Right cardiac atrium (tissue), 5 donors: ENCODE measurements at regions not wholly inside any gene's neighbourhood (a gene's known extent, or its start where the extent isn't known, plus 50 kb on each side); places are given as distances from the start of the nearest gene placed in this dataset.

Experiments used
- ATAC-seq, 2 donors: fragments of 200-7000 bp; cut with Tn5 transposase; one replicate each; pipeline versions ENCODE4 v1.8.0 to v1.9.1; 2020; ENCODE audit warnings: moderate library complexity in 2 of 2, mild to moderate bottlenecking in 1 of 2
- DNase-seq, 3 donors: peaks; one replicate each; pipeline ENCODE4 v3.0.0-alpha.2; 2020
- H3K27ac ChIP-seq: one replicate; pipeline ENCODE4 v1.5.1; 2013; ENCODE audit warnings: mild to moderate bottlenecking, low read length, control low read depth, moderate library complexity
- H3K27me3 ChIP-seq: one replicate; pipeline ENCODE4 v1.6.1; 2013; ENCODE audit not compliant: control insufficient read depth, insufficient read depth
- H3K4me1 ChIP-seq: one replicate; pipeline ENCODE4 v1.6.1; 2013; ENCODE audit warnings: low read length; ENCODE audit not compliant: control insufficient read depth, insufficient read depth
- H3K4me3 ChIP-seq: one replicate; pipeline ENCODE4 v1.5.1; 2013; ENCODE audit warnings: low read length, control low read depth
- H3K9me3 ChIP-seq: one replicate; pipeline ENCODE4 v1.6.1; 2013; ENCODE audit warnings: low read length; ENCODE audit not compliant: control insufficient read depth
- WGBS: extraction: QIAGEN DNeasy Blood & Tissue Kit; methylation state at CpG from one replicate; pipeline ENCODE4 v1.1.7; 2013; 5-methylcytosine and 5-hydroxymethylcytosine counted together
- intact Hi-C, 4 donors: fragments of 100-400 bp; cut with DNase I; formaldehyde crosslinking; loops; one replicate each; pipeline versions ENCODE4 v1.11.0 to v1.14.0; 2022 to 2023
- donor health status: healthy with polysubstance abuse.
- donor health status: DM: no; HTN: yes; CAD: no.
- donor health status: DM: no; HTN: no; CAD: no.
- donor health status: DM: no; HTN: yes; CAD: no; lungs with severe emphysema.
- donor health status: DM: yes; HTN: yes; CAD: no.

GRCh38 chrX:78476701-78477100 lies 149.3 kb upstream of the CYSLTR1 start:
- WGBS: 20% methylated on average over 2 of the region's 2 CpGs
- DNase-seq: no peak
- no peak for ATAC-seq

GRCh38 chrX:78456909-78457308 lies 129.5 kb upstream of the CYSLTR1 start:
- no peak for ATAC-seq
- H3K4me3 ChIP-seq: no peak overlapping the region
- intact Hi-C loops: no loop called here
- no peaks in the 10 kb centered on the region for H3K4me1 ChIP-seq
- 90% methylated on average over 1 of the region's 1 CpG for WGBS
- H3K9me3 ChIP-seq: no peaks in the 10 kb centered on the region
- no peaks in the 10 kb centered on the region for H3K27me3 ChIP-seq
- H3K27ac ChIP-seq: no peak overlapping the region
- DNase-seq: no peak

More at GRCh38 chrX:78476701-78477100, 149.3 kb upstream of the CYSLTR1 start:
- no peaks in the 10 kb centered on the region for H3K9me3 ChIP-seq
- intact Hi-C loops: no loop called here
- H3K4me1 ChIP-seq: no peaks in the 10 kb centered on the region
- H3K27ac ChIP-seq: no peak overlapping the region
- H3K27me3 ChIP-seq: no peaks in the 10 kb centered on the region
- H3K4me3 ChIP-seq: no peak overlapping the region

- ATAC-seq (no peak), DNase-seq (no peak)
- Histone ChIP-seq H3K4me1 (no peaks in the 10 kb centered on the region), H3K4me3 (no peak overlapping the region), H3K9me3 (no peaks in the 10 kb centered on the region), H3K27me3 (no peaks in the 10 kb centered on the region), H3K27ac (no peak overlapping the region)
- WGBS: 68% methylated on average over 4 of the region's 4 CpGs
- intact Hi-C loops: no loop called here
Measured at GRCh38 chrX:78455901-78456300, 128.5 kb upstream of the CYSLTR1 start.

- Histone ChIP-seq H3K27ac (no peak overlapping the region), H3K27me3 (no peaks in the 10 kb centered on the region), H3K9me3 (no peaks in the 10 kb centered on the region), H3K4me1 (no peaks in the 10 kb centered on the region), H3K4me3 (no peak overlapping the region)
- DNase-seq (no peak), ATAC-seq (no peak)
- intact Hi-C loops: no loop called here
Measured at GRCh38 chrX:78452356-78452755, 124.9 kb upstream of the CYSLTR1 start.

GRCh38 chrX:78437621-78438020 lies 110.2 kb upstream of the CYSLTR1 start:
- no peak overlapping the region for H3K4me3 ChIP-seq
- intact Hi-C loops: no loop called here
- H3K27me3 ChIP-seq: no peaks in the 10 kb centered on the region

GRCh38 chrX:78429172-78429571 lies 101.8 kb upstream of the CYSLTR1 start:
- Histone ChIP-seq H3K27me3 (no peaks in the 10 kb centered on the region), H3K27ac (no peak overlapping the region), H3K4me3 (no peak overlapping the region), H3K4me1 (no peaks in the 10 kb centered on the region), H3K9me3 (no peaks in the 10 kb centered on the region)
- intact Hi-C loops: no loop called here
- WGBS: 93% methylated on average over 3 of the region's 3 CpGs
- DNase-seq: no peak
- no peak for ATAC-seq

More at GRCh38 chrX:78437621-78438020, 110.2 kb upstream of the CYSLTR1 start:
- ATAC-seq (no peak), DNase-seq (no peak)
- Histone ChIP-seq H3K9me3 (no peaks in the 10 kb centered on the region), H3K27ac (no peak overlapping the region), H3K4me1 (no peaks in the 10 kb centered on the region)
- 61% methylated on average over 2 of the region's 2 CpGs for WGBS

- Histone ChIP-seq H3K4me3 (no peak overlapping the region), H3K27ac (no peak overlapping the region), H3K27me3 (no peaks in the 10 kb centered on the region), H3K9me3 (no peaks in the 10 kb centered on the region), H3K4me1 (no peaks in the 10 kb centered on the region)
- intact Hi-C loops: no loop called here
- DNase-seq (no peak), ATAC-seq (no peak)
- WGBS: 90% methylated on average over 2 of the region's 2 CpGs
Measured at GRCh38 chrX:78388663-78389062, 61.3 kb upstream of the CYSLTR1 start.

- no peaks in the 10 kb centered on the region for H3K27me3 ChIP-seq
- no peaks in the 10 kb centered on the region for H3K4me1 ChIP-seq
- H3K4me3 ChIP-seq: no peak overlapping the region
- no peak for ATAC-seq
- no peaks in the 10 kb centered on the region for H3K9me3 ChIP-seq
- no peak overlapping the region for H3K27ac ChIP-seq
- intact Hi-C loops: no loop called here
- no peak for DNase-seq
Measured at GRCh38 chrX:78387364-78387763, 60.0 kb upstream of the CYSLTR1 start.

- H3K4me3 ChIP-seq: no peak overlapping the region
- intact Hi-C loops: no loop called here
- no peak for ATAC-seq
- no peaks in the 10 kb centered on the region for H3K27me3 ChIP-seq
- DNase-seq: no peak
- H3K4me1 ChIP-seq: no peaks in the 10 kb centered on the region
- H3K9me3 ChIP-seq: no peaks in the 10 kb centered on the region
- H3K27ac ChIP-seq: no peak overlapping the region
Measured at GRCh38 chrX:78384486-78384885, 57.1 kb upstream of the CYSLTR1 start.

GRCh38 chrX:78383594-78383993 lies 56.2 kb upstream of the CYSLTR1 start:
- no peak for ATAC-seq
- DNase-seq: no peak
- intact Hi-C loops: no loop called here
- WGBS: 72% methylated on average over 3 of the region's 3 CpGs
- Histone ChIP-seq H3K9me3 (no peaks in the 10 kb centered on the region), H3K27ac (no peak overlapping the region), H3K4me3 (no peak overlapping the region), H3K4me1 (no peaks in the 10 kb centered on the region), H3K27me3 (no peaks in the 10 kb centered on the region)

GRCh38 chrX:78378476-78379115 lies 51.2 kb upstream of the CYSLTR1 start:
- no peaks in the 10 kb centered on the region for H3K9me3 ChIP-seq
- ATAC-seq (no peak), DNase-seq (no peak)
- no peaks in the 10 kb centered on the region for H3K27me3 ChIP-seq
- 18% methylated on average over 2 of the region's 2 CpGs for WGBS
- no peak overlapping the region for H3K4me3 ChIP-seq
- intact Hi-C loops: no loop called here
- no peaks in the 10 kb centered on the region for H3K4me1 ChIP-seq
- no peak overlapping the region for H3K27ac ChIP-seq
